AG04450 (cell line): ENCODE measurements at regions not wholly inside any gene's neighbourhood (a gene's known extent, or its start where the extent isn't known, plus 50 kb on each side); places are given as distances from the start of the nearest gene placed in this dataset.

Experiments used
- CTCF ChIA-PET: fragments of 300-600, 350-600 bp; formaldehyde crosslinking; extraction: SDS; loops from one replicate; lab custom pipeline; 2022; ENCODE audit warnings: antibody characterized with exemption, inconsistent platforms; lab: Charles Lee
- POLR2A ChIA-PET: fragments of 350-600 bp; formaldehyde crosslinking; extraction: SDS; loops from one replicate; lab custom pipeline; 2021; ENCODE audit warnings: antibody characterized with exemption, inconsistent platforms; lab: Yijun Ruan, JAX
- DNase-seq: peaks from one replicate; pipeline ENCODE4 v3.0.0-alpha.2; 2011; ENCODE audit warnings: low read depth, low spot score
- H3K27ac ChIP-seq: one replicate; pipeline ENCODE4 v1.5.1; 2012; ENCODE audit warnings: low read depth, low read length, control low read depth
- H3K27me3 ChIP-seq: one replicate; pipeline ENCODE4 v1.6.0; 2012; ENCODE audit warnings: low read length; ENCODE audit not compliant: control insufficient read depth, insufficient read depth
- H3K4me3 ChIP-seq: 2 replicates; pipeline ENCODE4 v1.5.1; 2011; ENCODE audit warnings: mild to moderate bottlenecking, low read depth, low read length, control low read depth
- H3K9me3 ChIP-seq: 2 replicates; pipeline ENCODE4 v1.5.1; 2012; ENCODE audit warnings: low read length; ENCODE audit not compliant: control insufficient read depth, insufficient read depth
- CTCF ChIP-seq: IDR thresholded peaks from 2 replicates; pipeline ENCODE4 v1.5.1; 2011; ENCODE audit warnings: low read depth, low read length, control low read depth, inconsistent platforms

DNA sequence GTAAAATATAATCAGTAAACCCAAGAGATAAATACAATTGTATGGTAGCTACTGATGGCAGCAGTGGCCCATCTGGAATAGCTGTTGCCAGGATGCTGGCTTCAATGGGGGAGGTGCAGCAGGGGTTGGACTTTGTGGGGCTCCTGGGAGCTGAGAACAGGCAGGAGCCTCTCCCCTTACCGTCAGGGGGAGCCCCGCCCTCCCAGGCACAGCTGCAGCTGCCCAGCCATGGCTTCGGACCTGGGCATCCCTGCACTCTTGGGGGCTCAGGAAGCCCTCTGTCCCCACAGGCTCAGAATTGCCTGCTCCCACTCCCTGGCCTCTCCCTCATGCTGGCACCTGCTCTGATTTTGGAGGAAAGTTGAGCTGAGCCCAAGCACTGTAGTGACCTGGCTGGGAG is 741.1 kb downstream of the CDH11 start:
- CTCF ChIA-PET, result no interaction called here
- Histone ChIP-seq H3K27ac (no peak overlapping the region), H3K4me3 (no peak overlapping the region), H3K9me3 (peaks cover 15% of the 10 kb centered on the region), H3K27me3 (no peaks in the 10 kb centered on the region)
- no peak for DNase-seq
- POLR2A ChIA-PET, result no interaction called here
- TF ChIP-seq CTCF, result no peak

DNA sequence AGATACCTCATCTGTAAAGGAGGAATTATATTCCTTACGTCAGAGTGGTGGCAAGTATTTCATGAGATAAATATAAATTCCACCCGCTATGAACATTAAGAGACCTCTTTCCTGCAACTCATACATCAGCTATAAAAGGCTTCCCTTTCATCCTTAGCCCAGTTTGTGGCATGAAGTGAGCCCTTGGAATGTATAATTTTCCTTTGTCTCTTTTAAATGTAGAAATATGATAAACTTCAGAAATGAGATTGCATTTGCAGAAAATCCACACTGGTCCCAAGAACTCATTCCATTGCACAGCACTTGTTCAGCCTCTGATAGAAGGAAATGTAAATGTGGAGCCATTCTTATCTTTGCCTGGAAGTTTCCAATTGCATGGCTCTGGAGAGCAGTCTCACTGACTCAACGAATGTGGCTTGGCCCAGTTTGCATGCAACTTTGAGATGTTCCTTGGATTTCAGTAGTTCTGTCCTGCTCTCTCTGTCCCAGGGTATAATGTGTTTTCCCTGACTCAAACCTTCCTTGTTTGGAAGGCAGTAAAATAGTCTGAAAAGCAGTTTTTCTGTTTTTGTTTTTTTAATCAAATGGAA is 746.4 kb downstream of the CDH11 start:
- POLR2A ChIA-PET, result no interaction called here
- CTCF ChIA-PET, result no interaction called here
- TF ChIP-seq CTCF, result no peak
- no peaks in the 10 kb centered on the region for H3K27me3 ChIP-seq
- H3K27ac ChIP-seq, result no peak overlapping the region
- no peak for DNase-seq
- no peak overlapping the region for H3K4me3 ChIP-seq
- no peaks in the 10 kb centered on the region; the same call in 1 of the 2 replicates for H3K9me3 ChIP-seq

DNA sequence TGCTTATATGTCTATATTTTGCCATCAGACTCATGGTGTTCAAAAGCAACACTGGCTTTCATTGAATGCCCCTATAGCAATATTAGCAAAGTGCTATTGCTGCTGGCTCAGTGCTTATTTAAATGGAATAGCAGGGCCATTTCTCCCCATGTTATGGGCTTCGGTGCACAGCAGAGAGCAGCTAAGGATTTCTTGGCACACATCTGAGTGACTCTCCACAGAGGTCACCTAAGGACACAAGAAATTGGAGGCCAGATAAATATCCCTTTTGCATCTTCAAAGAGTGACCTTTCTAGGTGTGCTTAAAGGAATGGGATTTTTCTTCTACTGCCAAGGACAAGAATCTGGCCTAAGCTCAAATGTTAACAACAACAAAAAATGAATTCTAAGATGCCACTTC is 751.8 kb downstream of the CDH11 start:
- no peak for TF ChIP-seq CTCF
- POLR2A ChIA-PET, result no interaction called here
- CTCF ChIA-PET, result no interaction called here
- H3K9me3 ChIP-seq, result no peaks in the 10 kb centered on the region; the same call in 1 of the 2 replicates
- no peaks in the 10 kb centered on the region for H3K27me3 ChIP-seq
- DNase-seq, result no peak
- H3K4me3 ChIP-seq, result no peak overlapping the region
- no peak overlapping the region for H3K27ac ChIP-seq

DNA sequence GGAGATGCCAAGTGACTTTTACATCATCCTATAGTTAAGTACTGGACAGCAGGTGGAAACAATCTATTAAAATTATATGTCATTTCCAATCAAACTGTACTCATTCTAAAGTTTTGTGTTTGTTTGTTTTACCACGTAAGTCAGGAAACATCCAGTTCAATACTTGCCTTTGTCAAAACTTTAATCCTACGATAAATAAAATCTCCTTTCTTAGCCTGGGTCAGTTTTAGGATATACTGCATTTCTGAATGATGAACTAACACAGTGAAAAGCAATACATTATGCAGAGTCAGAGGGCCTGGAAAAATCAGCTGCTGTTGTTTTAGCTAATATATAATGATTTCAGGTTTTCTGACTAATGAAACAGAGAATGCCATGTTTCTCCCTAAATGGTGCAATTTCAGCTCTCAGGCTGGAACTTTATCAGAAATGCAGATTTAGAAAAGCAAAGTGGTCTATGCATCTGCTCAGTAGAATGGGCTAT is 756.4 kb downstream of the CDH11 start:
- TF ChIP-seq CTCF, result no peak
- H3K9me3 ChIP-seq, result no peaks in the 10 kb centered on the region
- POLR2A ChIA-PET, result no interaction called here
- no peaks in the 10 kb centered on the region for H3K27me3 ChIP-seq
- DNase-seq, result no peak
- H3K27ac ChIP-seq, result no peak overlapping the region
- no peak overlapping the region for H3K4me3 ChIP-seq
- CTCF ChIA-PET, result no interaction called here

DNA sequence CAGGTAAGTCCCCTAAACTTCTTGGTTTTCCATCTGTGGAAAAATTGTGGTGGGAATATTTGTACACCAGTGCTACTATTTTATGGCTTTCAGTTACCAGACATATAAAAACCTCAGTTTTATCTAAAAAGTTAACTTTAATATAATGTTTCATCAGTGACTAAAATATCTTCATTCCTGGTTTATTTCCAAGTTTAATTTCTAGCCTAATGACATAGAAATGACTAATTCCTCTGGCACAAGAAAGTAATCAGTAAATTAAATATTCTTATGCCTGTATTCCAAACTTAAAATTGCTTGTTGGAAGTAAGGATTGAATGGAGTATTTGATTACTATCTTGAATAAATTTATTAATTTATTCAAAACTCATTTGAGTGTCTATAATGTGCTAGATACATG is 757.0 kb downstream of the CDH11 start:
- ChIA-PET CTCF (no interaction called here), POLR2A (no interaction called here)
- no peak for TF ChIP-seq CTCF
- DNase-seq, result no peak
- Histone ChIP-seq H3K9me3 (no peaks in the 10 kb centered on the region), H3K27me3 (no peaks in the 10 kb centered on the region), H3K27ac (no peak overlapping the region), H3K4me3 (no peak overlapping the region)
